ENCODE measurements at regions not wholly inside any gene's neighbourhood (a gene's known extent, or its start where the extent isn't known, plus 50 kb on each side); places are given as distances from the start of the nearest gene placed in this dataset.

DNA sequence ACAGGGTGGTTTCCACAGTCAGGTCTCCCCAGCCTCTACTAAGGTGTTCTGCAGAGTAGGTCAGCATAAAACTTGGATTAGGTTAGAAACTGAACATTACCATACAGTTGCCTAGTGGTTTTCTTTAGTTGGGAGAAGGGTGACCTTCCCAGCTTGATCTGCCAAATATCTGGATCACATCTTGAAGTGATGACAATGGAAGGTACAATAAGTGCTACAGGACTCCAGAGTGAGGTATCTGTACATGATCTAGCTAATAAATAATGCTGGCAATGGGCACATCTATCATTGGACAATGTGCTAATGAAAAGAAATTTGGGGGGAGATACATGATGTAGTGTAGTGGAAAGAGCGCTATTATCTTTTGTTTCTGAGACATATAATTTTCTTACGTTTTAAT is 54.6 kb upstream of the ACVR1 start (continued):
- TF ChIP-seq BRCA1 (IDR thresholded peaks at IDR 0.05; ENCODE audit: low read depth, low read length) = no peak

Data from H1 (cell line).